ELF-1 (cell line): ENCODE measurements at regions not wholly inside any gene's neighbourhood (a gene's known extent, or its start where the extent isn't known, plus 50 kb on each side); places are given as distances from the start of the nearest gene placed in this dataset.
A peak's percentile ranks its signal among the peaks of the same experiment; 100 is the strongest.

Experiments used
- DNase-seq: peaks from one replicate; pipeline ENCODE4 v3.0.0-alpha.2; 2016; ENCODE audit warnings: low read depth, low spot score

GRCh38 chrX:69083801-69084200, 81.5 kb downstream of the PJA1 start:
- DNase-seq, result peak; percentile 15

DNA sequence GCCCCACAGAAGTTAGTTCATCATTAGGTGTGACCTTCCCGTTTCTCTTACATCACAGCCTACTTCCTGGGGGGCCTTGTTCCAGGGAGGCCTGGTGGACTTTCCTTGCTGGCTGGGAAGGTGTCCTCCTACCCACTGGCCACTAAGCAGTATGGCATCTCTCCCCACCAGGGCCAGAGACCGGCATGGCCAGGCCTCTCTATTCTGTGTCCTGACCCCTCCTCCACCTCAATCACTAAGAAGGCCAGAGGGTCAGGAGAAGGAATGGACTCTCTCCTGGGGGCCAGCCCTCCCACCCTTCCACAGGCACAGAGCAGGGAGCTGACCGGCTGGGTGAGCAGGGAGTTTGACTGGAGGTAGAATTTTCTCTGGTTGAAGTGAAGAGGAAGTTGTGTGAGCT, 81.9 kb downstream of the PJA1 start:
- DNase-seq, result peak; percentile 65

DNA sequence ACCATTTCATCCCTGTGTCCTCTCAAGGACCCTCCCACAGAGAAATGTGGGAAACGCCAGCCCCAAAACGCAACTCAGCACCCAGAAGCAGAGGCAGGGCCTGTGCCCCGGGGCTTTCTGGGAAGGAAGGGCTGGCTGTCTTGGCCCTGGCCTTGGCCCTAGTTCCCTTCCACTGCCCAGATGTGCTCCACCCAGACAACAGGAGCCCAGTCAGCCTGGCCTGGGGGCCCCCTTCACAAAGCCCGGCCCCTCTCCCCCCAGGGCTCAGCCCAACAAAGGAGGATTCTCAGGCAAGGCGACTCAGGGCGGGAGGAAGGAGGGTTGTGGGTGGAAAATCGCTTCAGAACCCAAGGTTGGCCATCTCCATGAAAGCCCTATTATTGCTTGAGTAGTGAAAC, 82.5 kb downstream of the PJA1 start:
- DNase-seq, result peak; percentile 79

DNA sequence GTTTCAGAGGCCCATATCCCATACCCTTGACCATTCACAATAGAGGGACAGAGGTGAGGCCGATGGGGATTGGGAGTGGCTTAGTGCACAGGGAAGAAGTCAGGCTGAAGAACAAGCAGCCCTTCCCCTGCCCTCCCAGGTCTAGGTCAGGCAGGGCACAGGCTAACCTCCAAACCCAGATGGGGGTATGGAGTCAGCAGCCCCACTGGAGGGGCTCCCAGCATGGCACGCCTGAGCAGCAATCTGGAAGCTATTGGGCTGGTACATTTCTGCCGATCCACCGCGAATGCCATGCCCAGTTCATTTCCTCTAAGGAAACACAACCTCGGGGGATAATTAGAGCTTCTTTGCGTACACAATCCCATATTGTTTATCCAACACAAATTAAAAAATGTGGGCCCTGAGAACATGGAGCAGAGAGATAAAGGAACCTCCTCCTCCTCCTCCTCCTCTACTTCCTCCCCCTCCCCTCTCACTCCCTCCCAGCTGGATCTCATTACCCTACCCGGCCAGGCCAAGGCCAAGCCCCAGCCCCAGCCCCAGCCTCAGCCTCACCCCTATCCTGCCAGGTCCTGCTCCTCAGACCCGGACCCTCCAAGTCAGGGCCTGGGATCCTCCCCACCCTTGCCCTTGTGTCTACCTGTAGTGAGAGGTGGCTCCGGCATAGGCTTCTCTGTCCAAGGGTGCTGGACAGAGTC, 83.0 kb downstream of the PJA1 start:
- DNase-seq, result peak; percentile 10

DNA sequence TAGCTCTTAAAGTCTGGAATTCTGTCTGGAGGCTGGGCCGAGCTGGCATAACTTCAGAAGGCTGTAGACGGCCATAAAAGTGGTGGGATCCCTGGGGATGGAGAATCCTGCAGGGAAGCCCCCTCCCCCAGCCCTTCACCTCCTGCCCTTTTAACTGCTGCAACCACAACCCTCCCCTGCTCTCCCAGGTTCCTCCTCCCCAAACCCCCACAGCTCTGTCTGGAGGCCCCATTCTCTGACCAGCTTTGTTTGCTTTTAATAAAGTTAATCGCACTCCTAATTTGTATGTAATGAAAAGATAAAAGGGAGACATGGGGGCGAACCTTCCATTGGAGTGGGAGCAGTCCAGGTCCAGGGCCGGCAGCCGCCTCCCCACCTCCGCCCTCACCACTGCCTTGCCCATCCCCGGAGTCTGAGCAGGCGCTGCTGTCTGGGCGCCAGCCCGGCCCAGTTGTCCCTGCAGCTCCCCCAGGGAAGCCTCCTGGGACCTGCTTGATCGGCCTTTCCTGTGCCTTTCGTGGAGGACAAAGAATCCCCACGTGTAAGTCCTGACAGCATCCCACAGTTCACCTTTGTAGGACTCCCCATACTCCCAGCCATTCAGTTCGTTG, 84.3 kb downstream of the PJA1 start:
- DNase-seq, result peak; percentile 50

DNA sequence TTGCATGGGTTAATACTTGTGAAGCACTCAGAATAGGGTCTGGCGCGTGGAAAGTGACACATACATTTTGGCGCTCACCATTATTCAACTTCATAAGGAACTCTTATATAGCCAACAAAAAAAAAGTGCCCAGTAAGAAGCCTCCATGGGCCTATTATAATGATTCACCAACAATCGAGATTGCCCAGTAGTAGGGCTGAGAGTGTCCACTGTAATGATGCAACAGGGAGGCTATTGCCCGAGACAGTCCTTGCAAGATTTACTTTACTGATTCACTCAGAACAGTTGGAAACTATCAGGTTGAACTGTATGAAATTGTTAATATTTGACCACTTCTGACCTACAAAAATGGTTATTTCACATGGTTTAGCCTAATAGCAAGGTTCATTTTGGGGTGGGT, 86.0 kb downstream of the PJA1 start:
- no peak for DNase-seq

- DNase-seq, result peak; percentile 77
These were observed 87.3 kb downstream of the PJA1 start for GRCh38 chrX:69077895-69078455.

- no peak for DNase-seq
These were observed 89.2 kb downstream of the PJA1 start for GRCh38 chrX:69076088-69076487.

DNA sequence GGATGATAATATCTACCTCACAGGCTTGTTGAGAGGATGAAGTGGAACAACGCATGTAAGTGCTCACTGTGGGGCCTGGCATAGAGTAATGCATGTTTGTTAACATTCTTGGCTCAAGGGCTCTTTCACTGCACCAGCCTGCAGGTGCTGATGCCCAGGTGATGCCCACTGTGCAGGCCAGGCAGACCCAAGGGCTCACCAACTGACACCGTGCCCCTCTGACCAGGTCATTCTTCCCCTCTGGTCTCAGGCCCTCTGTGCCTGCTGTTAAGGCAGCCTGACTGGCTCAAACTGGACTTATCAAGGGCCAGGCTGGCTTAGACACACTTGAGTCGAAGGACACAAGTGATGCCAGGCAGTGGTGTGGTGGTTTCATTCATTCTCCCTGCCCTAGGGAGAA, 90.5 kb downstream of the PJA1 start:
- no peak for DNase-seq

DNA sequence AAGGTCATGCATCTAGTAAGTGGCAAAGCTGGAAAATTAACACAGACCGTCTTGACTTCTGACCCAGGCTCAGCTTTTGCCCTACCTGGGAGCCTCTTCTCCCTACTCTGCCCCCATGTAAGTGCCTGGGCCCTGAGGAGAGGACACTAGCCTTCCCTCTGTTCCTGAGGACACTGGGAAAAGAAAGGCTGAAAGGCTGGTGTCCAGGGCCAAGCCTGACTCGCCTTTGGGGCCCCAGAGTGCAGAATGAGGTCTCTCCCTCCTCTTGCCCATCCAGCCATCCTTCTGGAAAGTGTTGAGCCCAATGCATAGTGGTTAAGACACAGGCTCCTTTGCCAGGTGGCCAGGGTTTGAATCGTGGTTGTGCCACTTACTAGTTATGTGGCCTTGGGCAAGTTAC, 91.5 kb downstream of the PJA1 start:
- DNase-seq, result no peak

DNA sequence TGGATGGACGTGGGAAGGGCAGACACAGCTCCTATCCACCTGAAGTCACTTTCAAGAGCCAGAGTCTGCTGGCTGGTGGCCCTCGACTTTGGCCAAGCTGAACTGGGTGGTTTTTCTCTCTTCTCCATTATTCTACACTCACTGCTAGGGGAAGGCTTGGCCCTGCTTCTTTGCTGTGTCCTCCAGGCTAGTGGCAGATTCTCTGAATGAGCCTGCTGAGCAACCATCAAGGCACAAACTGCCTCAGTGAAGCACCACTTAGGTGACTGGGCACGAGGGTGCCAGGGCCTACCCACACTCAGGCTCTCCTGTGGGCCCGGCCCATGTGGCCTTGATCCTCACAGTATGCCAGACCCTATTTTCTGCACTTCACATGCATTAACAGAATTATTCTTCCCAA, 92.0 kb downstream of the PJA1 start:
- no peak for DNase-seq

DNA sequence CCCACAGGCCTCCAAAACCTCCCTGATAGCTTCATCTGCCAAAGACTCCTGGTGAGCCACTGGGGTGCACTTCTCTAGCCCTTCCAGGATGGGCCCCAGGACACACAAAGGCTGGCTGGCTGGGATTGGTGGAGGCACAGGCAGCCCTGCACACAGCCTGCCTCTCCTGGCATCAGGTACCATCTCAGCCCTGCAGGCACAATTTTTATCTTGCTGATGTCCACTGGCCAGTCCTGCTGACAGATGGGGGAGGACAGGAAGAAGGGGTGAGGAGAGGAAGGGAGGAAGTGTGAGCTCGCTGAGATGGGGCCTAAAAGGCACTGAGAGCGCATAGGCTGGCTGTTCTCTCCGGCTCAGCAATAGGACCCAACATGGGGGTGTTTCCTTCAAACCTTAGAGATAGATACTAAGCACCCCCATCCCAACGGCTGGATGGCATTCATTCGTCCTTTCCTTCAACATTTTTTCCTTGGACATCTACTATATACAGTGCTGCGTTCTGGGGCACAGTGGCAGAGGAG, 92.7 kb downstream of the PJA1 start:
- no peak for DNase-seq

DNA sequence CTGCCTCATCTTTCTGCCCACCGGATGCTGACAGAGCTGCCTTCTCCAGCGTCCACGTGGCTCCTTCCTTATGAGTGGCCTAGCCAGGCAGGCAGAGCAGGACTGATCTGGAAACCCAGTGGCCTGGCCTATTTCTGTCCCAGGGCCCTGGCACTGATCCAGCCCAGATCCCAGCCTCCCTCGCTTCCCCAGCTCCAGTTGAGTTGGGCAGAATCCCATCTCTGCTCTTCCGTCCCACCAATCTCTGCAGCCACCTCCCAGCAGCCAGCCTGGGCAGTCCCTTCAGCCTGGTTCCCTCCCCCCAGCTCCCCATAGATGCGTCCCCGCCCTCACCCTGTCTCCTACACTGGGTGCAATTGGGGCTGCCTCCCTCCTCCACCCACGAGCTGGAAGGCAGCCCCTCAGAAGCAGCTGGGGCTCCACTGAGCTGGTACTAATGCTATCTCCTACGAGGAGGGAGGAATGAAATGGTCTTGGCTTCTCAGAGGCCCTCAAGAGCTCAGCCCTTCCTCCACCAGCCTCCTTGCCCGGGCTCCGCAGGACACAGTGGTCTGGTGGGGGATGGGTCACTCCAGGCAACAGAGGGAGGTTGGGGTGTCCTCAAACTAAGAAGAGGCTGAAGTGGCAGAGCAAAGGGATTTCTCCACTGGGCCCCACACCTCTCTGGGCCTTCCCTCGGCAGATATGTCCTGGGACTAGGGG, 94.2 kb downstream of the PJA1 start:
- DNase-seq, result no peak

GRCh38 chrX:69069876-69070275, 95.4 kb downstream of the PJA1 start:
- no peak for DNase-seq

DNA sequence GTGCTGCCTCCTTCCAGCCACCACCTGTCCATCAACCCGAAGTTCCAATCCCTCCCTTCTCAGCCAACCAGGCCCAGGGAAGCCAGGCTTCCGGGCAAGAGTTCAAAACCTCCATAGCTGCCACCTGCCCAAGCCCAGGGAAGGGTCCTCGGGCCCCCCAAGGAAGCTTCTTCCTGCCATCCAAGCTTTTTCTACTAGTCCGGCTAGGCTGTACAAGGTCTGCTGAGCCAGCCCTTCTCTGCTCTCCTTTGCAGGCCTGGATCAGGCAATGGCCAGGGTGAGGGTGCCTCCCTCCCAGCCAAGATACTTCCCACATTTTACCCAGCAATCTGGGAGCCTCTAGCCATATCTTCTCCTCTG, 96.2 kb downstream of the PJA1 start:
- DNase-seq, result no peak

GRCh38 chrX:69068301-69069085, 96.8 kb downstream of the PJA1 start:
- DNase-seq, result peak; percentile 80

- DNase-seq, result no peak
These were observed 97.4 kb downstream of the PJA1 start for GRCh38 chrX:69067841-69068240.

DNA sequence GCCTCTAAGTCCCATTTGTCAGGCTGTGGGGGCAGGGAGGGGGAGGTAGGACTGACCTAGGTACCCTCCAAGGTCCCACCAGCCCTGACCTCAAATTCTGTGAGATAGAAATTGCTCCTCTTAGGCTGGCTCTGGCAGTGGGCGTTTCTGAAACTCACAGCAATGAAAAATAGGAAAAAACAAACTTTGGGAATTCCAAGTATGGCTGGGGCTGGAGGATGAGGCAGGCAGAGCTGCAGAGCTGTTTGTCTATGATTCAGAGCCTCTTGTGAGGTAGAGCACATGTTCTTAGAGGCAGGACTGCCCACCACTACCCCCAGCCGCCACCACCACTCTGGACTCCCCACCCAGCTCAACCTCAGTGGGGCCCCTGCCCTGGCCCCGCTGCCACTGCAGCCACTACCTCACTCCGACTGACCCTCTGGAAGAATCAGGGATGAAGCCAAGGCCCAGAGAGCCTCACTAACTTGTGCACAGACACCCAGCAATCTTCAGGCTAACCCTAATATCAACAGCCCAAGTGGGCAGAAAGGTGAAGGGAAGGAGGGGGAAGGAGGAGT, 98.2 kb downstream of the PJA1 start:
- no peak for DNase-seq

- no peak for DNase-seq
These were observed 99.1 kb downstream of the PJA1 start for GRCh38 chrX:69066021-69066757.

- DNase-seq, result peak; percentile 54
These were observed 99.8 kb downstream of the PJA1 start for GRCh38 chrX:69065451-69065850.

- peak; percentile 2 for DNase-seq
These were observed 101.8 kb downstream of the PJA1 start for GRCh38 chrX:69063486-69063885.
